ENCODE measurements at regions not wholly inside any gene's neighbourhood (a gene's known extent, or its start where the extent isn't known, plus 50 kb on each side); places are given as distances from the start of the nearest gene placed in this dataset.

DNA sequence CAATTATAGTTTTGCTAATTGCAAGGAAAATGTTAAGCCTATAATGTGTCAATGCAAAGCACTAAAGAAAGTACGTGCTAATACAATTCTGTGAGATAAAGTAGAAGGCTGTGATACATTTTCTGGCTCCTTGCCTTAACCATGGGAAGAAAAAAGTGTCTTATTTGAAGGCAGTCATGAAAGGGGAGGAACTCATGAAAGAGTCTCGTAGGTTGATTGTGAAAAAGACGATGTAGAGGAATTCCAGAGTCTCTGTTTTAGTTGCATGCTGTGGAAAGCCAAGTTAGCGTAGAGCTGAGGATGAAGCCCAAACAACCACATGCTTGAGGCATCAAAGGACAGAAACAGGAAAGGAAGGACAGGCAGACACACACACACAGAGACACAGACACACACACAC is 214.1 kb downstream of the MEIS1 start:
- H3K27me3 Mint-ChIP-seq (ENCODE audit: insufficient read depth) = peaks cover 27% of the 10 kb centered on the region
- no peaks in the 10 kb centered on the region for H3K36me3 ChIP-seq (ENCODE audit: control insufficient read depth, insufficient read depth, low read length)
- no peaks in the 10 kb centered on the region for H3K36me3 Mint-ChIP-seq (ENCODE audit: low read depth)
- no peaks in the 10 kb centered on the region for H3K27me3 ChIP-seq (ENCODE audit: control insufficient read depth, insufficient read depth, low read length, poor library complexity, severe bottlenecking)
- 81 to 95% methylated on average over 3 to 4 of the region's 4 CpGs for WGBS, 2 experiments (ENCODE audit: insufficient coverage in 1 of 2, insufficient read length in 1 of 2)
- no peak overlapping the region for H3K9ac ChIP-seq (ENCODE audit: extremely low read depth, low read length, poor library complexity, severe bottlenecking)
- H3K4me1 Mint-ChIP-seq = peaks cover 14% of the 10 kb centered on the region
- no peak overlapping the region for H3K27ac Mint-ChIP-seq
- no peak overlapping the region for H3K4me3 Mint-ChIP-seq
- peaks cover 28% of the 10 kb centered on the region for H3K9me3 Mint-ChIP-seq
- no peaks in the 10 kb centered on the region for H3K9me3 ChIP-seq (ENCODE audit: control insufficient read depth, low read length)
- H3K27ac ChIP-seq (ENCODE audit: low read depth, low read length) = no peak overlapping the region
- H3K4me1 ChIP-seq (ENCODE audit: control insufficient read depth, insufficient read depth, low read length) = no peaks in the 10 kb centered on the region
- no peak overlapping the region for H3K4me3 ChIP-seq (ENCODE audit: low read length)
- DNase-seq = no peak
- no peak for TF ChIP-seq CTCF (conservative IDR thresholded peaks at IDR 0.05)

GRCh38 chr2:66651295-66651694 is 216.4 kb downstream of the MEIS1 start:
- H3K4me1 ChIP-seq (ENCODE audit: control insufficient read depth, insufficient read depth, low read length) = no peaks in the 10 kb centered on the region
- Mint-ChIP-seq H3K27ac (no peak overlapping the region), H3K4me3 (no peak overlapping the region), H3K4me1 (peaks cover 27% of the 10 kb centered on the region), H3K36me3 (ENCODE audit: low read depth) (no peaks in the 10 kb centered on the region), H3K9me3 (peaks cover 19% of the 10 kb centered on the region), H3K27me3 (ENCODE audit: insufficient read depth) (peaks cover 37% of the 10 kb centered on the region)
- H3K27me3 ChIP-seq (ENCODE audit: control insufficient read depth, insufficient read depth, low read length, poor library complexity, severe bottlenecking) = no peaks in the 10 kb centered on the region
- no peak overlapping the region for H3K9ac ChIP-seq (ENCODE audit: extremely low read depth, low read length, poor library complexity, severe bottlenecking)
- DNase-seq = no peak
- no peak overlapping the region for H3K27ac ChIP-seq (ENCODE audit: low read depth, low read length)
- TF ChIP-seq CTCF (conservative IDR thresholded peaks at IDR 0.05) = no peak
- H3K4me3 ChIP-seq (ENCODE audit: low read length) = no peak overlapping the region
- H3K9me3 ChIP-seq (ENCODE audit: control insufficient read depth, low read length) = no peaks in the 10 kb centered on the region
- H3K36me3 ChIP-seq (ENCODE audit: control insufficient read depth, insufficient read depth, low read length) = no peaks in the 10 kb centered on the region

DNA sequence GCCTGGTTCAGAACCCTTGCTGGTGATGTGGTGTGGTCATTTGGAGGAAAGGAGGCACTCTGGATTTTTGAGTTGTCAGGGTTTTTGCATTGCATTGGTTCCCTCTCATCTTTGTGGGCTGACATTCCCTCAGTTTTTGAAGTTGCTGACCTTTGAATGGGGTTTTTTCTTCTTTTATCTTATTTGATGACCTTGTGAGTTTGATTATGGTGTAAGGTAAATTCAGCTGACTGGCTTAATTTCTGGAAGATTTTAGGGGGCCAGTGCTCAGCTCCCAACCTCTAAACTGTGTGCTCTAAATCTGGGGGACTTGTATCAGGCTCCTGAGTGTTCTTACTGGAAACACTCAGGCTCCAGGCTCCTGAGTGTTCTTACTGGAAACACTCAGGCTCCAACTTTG is 225.9 kb downstream of the MEIS1 start:
- no peaks in the 10 kb centered on the region for H3K4me1 ChIP-seq (ENCODE audit: control insufficient read depth, insufficient read depth, low read length)
- H3K27me3 ChIP-seq (ENCODE audit: control insufficient read depth, insufficient read depth, low read length, poor library complexity, severe bottlenecking) = peaks cover 33% of the 10 kb centered on the region
- peaks cover 62% of the 10 kb centered on the region for H3K27me3 Mint-ChIP-seq (ENCODE audit: insufficient read depth)
- H3K9ac ChIP-seq (ENCODE audit: extremely low read depth, low read length, poor library complexity, severe bottlenecking) = no peak overlapping the region
- no peak overlapping the region for H3K4me3 Mint-ChIP-seq
- H3K9me3 ChIP-seq (ENCODE audit: control insufficient read depth, low read length) = peaks cover 8% of the 10 kb centered on the region
- DNase-seq = no peak
- no peak overlapping the region for H3K4me3 ChIP-seq (ENCODE audit: low read length)
- H3K27ac Mint-ChIP-seq = no peak overlapping the region
- peaks cover 18% of the 10 kb centered on the region for H3K9me3 Mint-ChIP-seq
- no peaks in the 10 kb centered on the region for H3K36me3 ChIP-seq (ENCODE audit: control insufficient read depth, insufficient read depth, low read length)
- TF ChIP-seq CTCF (conservative IDR thresholded peaks at IDR 0.05) = no peak
- H3K27ac ChIP-seq (ENCODE audit: low read depth, low read length) = no peak overlapping the region
- no peaks in the 10 kb centered on the region for H3K36me3 Mint-ChIP-seq (ENCODE audit: low read depth)
- H3K4me1 Mint-ChIP-seq = no peaks in the 10 kb centered on the region
